Ovary (tissue), 7 donors: ENCODE measurements at regions not wholly inside any gene's neighbourhood (a gene's known extent, or its start where the extent isn't known, plus 50 kb on each side); places are given as distances from the start of the nearest gene placed in this dataset.

Experiments
- DNase-seq, 5 donors: peaks; one replicate each; pipeline ENCODE4 v3.0.0-alpha.2; 2019 to 2020
- H3K27ac ChIP-seq, 2 donors: fragments of 200-600 bp; one replicate each; pipeline versions ENCODE4 v1.5.1 to v1.8.0; 2019 to 2022
- H3K27me3 ChIP-seq: fragments of 200-600 bp; one replicate; pipeline ENCODE4 v1.8.0; 2022
- H3K36me3 ChIP-seq: fragments of 200-600 bp; sonication (generic); one replicate; pipeline ENCODE4 v1.5.1; 2019
- H3K4me1 ChIP-seq: one replicate; pipeline ENCODE4 v1.8.1; 2013; ENCODE audit warnings: mild to moderate bottlenecking, moderate library complexity; ENCODE audit not compliant: insufficient read depth
- H3K4me3 ChIP-seq: fragments of 200-600 bp; sonication (generic); one replicate; pipeline ENCODE4 v1.5.1; 2017
- H3K9me3 ChIP-seq, 2 donors: fragments of 200-600 bp in 1 of 2; sonication (generic) in 1 of 2; one replicate each; pipeline versions ENCODE4 v1.5.1 to v1.8.1; 2013 to 2019; ENCODE audit warnings: mild to moderate bottlenecking in 1 of 2, moderate library complexity in 1 of 2
- EP300 ChIP-seq: sonication (generic); formaldehyde crosslinking; IDR thresholded peaks from one replicate; pipeline ENCODE4 v1.6.1; 2017; ENCODE audit warnings: antibody characterized with exemption
- POLR2A ChIP-seq: fragments of 450-650 bp; IDR thresholded peaks from one replicate; pipeline ENCODE4 v1.6.1; 2017; ENCODE audit warnings: antibody characterized with exemption, mild to moderate bottlenecking, moderate library complexity
- WGBS, 3 donors: extraction: QIAGEN DNeasy Blood & Tissue Kit in 1 of 3; methylation state at CpG; one replicate each; pipeline versions ENCODE4 v1.1.5 to v1.1.7; 2013 to 2017; 5-methylcytosine and 5-hydroxymethylcytosine counted together
- intact Hi-C, 4 donors: fragments of 100-400 bp; cut with DNase I; formaldehyde crosslinking; loops; one replicate each; pipeline versions ENCODE4 v1.11.0 to v1.15.1; 2022 to 2023
- TF ChIP-seq, protein P1 (sequence below), 3 donors: fragments of 450-650 bp in 2 of 3; fragments of 200-600 bp in 1 of 3; IDR thresholded peaks; one replicate each; pipeline versions ENCODE4 v1.5.1 to v1.8.0; 2016 to 2022; ENCODE audit warnings: antibody characterized with exemption in 3 of 3, mild to moderate bottlenecking in 1 of 3
- donor health status: DM: no; HTN: no; CAD: no; lungs with moderate emphysema.
- donor health status: DM: no; HTN: no; CAD: no.
- donor health status: Bipolar disorder and iron deficiency.
- donor health status: DM: no; HTN: no; CAD: no.
- donor health status: DM: yes; HTN: yes; CAD: no.

DNA sequence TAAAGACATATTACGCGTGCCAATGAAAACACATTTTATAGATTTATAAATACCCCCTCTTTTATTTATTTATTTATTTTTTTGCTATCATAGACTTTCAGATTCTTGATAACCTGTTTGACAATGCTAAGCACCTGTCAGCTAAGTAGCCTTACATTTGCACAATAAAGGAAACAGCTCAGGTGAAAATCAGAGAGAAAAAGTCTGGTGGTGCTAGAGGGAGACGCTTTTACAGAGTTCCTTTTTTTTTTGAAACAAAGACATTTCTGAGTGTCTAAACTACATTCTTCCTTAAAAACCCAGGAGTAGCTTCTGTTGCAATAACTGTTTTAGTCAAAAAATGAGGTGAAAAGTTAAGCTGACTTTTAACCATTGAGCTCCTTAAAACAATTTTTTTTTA, 1611.6 kb downstream of the NCAM2 start:
- Histone ChIP-seq H3K9me3 (no peaks in the 10 kb centered on the region), H3K4me1 (no peaks in the 10 kb centered on the region), H3K36me3 (no peaks in the 10 kb centered on the region), H3K27ac (no peak overlapping the region), H3K4me3 (no peak overlapping the region), H3K27me3 (no peaks in the 10 kb centered on the region)
- 74 to 82% (median 82%) methylated on average over 3 of the region's 3 CpGs for WGBS, 3 donors
- intact Hi-C loops, result no loop called here
- TF ChIP-seq, protein P1, sequence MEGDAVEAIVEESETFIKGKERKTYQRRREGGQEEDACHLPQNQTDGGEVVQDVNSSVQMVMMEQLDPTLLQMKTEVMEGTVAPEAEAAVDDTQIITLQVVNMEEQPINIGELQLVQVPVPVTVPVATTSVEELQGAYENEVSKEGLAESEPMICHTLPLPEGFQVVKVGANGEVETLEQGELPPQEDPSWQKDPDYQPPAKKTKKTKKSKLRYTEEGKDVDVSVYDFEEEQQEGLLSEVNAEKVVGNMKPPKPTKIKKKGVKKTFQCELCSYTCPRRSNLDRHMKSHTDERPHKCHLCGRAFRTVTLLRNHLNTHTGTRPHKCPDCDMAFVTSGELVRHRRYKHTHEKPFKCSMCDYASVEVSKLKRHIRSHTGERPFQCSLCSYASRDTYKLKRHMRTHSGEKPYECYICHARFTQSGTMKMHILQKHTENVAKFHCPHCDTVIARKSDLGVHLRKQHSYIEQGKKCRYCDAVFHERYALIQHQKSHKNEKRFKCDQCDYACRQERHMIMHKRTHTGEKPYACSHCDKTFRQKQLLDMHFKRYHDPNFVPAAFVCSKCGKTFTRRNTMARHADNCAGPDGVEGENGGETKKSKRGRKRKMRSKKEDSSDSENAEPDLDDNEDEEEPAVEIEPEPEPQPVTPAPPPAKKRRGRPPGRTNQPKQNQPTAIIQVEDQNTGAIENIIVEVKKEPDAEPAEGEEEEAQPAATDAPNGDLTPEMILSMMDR (IDR thresholded peaks at IDR 0.05), result no peak
- no peak for TF ChIP-seq POLR2A
- no peak for TF ChIP-seq EP300
- no peak for DNase-seq

DNA sequence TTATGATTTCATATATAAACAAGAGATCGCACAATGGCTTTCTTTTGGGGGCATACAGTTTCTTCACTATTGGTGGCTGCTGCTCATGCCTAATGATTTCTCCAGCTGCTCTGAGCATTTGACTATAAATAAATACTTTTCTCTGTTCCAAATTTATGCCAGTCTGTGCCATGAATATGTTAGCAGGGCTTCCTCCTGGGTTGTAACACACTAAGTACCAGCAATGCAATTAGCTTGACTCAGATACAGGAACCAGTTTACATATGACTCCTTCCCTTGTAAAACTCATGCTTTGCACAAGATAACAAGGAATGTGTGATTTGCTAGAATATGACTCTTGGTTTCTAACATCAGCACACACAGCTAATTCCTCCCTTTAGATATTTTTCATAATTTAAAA, 1629.7 kb downstream of the NCAM2 start:
- no peak for DNase-seq
- Histone ChIP-seq H3K9me3 (no peaks in the 10 kb centered on the region), H3K4me3 (no peak overlapping the region), H3K27me3 (no peaks in the 10 kb centered on the region), H3K4me1 (no peaks in the 10 kb centered on the region), H3K36me3 (no peaks in the 10 kb centered on the region), H3K27ac (no peak overlapping the region)
- TF ChIP-seq, protein P1 (IDR thresholded peaks at IDR 0.05), result no peak
- 94 to 100% (median 96%) methylated on average over 1 of the region's 1 CpG for WGBS, 3 donors
- intact Hi-C loops, result no loop called here

DNA sequence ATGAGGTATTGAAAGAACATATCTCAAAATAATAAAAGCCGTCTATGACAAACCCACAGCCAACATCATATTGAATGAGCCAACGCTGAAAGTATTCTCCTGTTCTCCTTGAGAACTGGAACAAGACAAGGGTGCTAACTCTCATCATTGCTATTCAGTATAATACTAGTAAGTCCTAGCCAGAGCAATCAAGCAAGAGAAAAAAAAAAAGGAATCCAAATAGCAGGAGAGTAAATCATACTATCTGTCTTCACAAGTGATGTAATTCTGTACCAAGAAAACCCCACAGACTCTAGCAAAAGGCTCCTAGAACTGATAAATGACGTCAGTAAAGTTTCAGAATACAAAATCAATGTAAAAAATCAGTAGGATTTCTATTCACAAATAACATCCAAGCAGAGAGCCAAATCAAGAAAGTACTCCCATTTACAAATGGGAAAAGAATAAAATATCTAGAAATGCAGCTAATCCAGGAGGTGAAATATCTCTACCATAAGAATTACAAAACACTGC, 1632.8 kb downstream of the NCAM2 start:
- Histone ChIP-seq H3K4me1 (no peaks in the 10 kb centered on the region), H3K27ac (no peak overlapping the region), H3K9me3 (no peaks in the 10 kb centered on the region), H3K36me3 (no peaks in the 10 kb centered on the region), H3K27me3 (no peaks in the 10 kb centered on the region), H3K4me3 (no peak overlapping the region)
- TF ChIP-seq, protein P1 (IDR thresholded peaks at IDR 0.05), result no peak
- no peak for TF ChIP-seq EP300
- TF ChIP-seq POLR2A, result no peak
- 80 to 86% (median 82%) methylated on average over 3 of the region's 3 CpGs for WGBS, 3 donors
- DNase-seq, result no peak
- intact Hi-C loops, result no loop called here

DNA sequence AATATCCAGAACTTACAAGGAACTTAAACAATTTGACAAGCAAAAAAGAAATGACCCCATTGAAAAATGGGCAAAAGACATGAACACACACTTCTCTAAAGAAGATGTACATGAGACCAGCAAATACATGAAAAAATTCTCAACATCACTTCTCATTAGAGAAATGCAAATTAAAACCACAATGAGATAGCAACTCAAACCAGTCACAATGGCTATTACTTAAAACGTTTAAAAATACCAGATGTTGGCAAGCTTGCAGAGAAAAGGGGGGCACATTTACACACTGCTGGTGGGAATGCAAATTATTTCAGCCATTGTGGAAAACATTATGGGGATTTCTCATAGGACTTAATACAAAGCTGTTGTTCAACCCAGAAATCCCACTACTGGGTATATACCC, 1634.0 kb downstream of the NCAM2 start:
- Histone ChIP-seq H3K4me1 (no peaks in the 10 kb centered on the region), H3K27ac (no peak overlapping the region), H3K27me3 (no peaks in the 10 kb centered on the region), H3K4me3 (no peak overlapping the region), H3K9me3 (no peaks in the 10 kb centered on the region), H3K36me3 (no peaks in the 10 kb centered on the region)
- intact Hi-C loops, result no loop called here
- 18 to 51% (median 43%) methylated on average over 1 of the region's 1 CpG for WGBS, 3 donors
- no peak for DNase-seq
- TF ChIP-seq, protein P1 (IDR thresholded peaks at IDR 0.05), result no peak
- TF ChIP-seq EP300, result no peak
- no peak for TF ChIP-seq POLR2A

DNA sequence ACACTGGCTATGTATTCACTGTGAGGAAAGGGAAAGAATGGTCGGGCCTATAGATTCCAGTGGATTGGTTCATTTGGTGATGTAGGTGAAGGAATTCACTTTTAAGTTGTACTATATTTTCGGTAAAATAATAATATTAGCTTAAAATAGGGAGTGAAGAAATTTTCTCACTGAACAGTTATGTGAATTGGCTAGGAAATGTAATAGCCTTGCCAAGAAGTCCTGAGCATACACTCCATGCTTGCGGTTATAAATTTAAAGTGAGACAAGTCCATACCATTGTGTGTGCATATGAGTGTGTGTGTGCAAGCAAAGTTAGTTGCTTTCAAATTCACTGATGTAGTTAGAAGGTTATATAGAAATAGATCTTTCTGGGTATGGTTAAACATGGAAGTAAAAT, 1651.0 kb downstream of the NCAM2 start:
- Histone ChIP-seq H3K9me3 (no peaks in the 10 kb centered on the region), H3K27ac (no peak overlapping the region), H3K36me3 (no peaks in the 10 kb centered on the region), H3K4me3 (no peak overlapping the region), H3K27me3 (no peaks in the 10 kb centered on the region), H3K4me1 (no peaks in the 10 kb centered on the region)
- DNase-seq, result no peak
- WGBS, 3 donors, result 54 to 65% (median 62%) methylated on average over 3 of the region's 3 CpGs
- TF ChIP-seq, protein P1 (IDR thresholded peaks at IDR 0.05), result no peak
- TF ChIP-seq POLR2A (no peak), EP300 (no peak)
- intact Hi-C loops, result no loop called here
